ENCODE measurements at regions not wholly inside any gene's neighbourhood (a gene's known extent, or its start where the extent isn't known, plus 50 kb on each side); places are given as distances from the start of the nearest gene placed in this dataset.
A peak's percentile ranks its signal among the peaks of the same experiment; 100 is the strongest.
"Not testable (repeated sequence)": the region's sequence is repeated elsewhere in the genome, so short reads cannot be mapped to it uniquely, and the experiment has no call there.

- Histone ChIP-seq H3K27me3 (no peaks in the 10 kb centered on the region), H3K36me3 (no peaks in the 10 kb centered on the region), H3K4me3 (no peak overlapping the region), H3K9me3 (no peaks in the 10 kb centered on the region), H3K4me1 (no peaks in the 10 kb centered on the region), H3K27ac (replicated peaks in 1 of 4) (no peak overlapping the region)
- 38% methylated on average over 1 of the region's 1 CpG for WGBS
- intact Hi-C loops (cut with DNase I) = no loop called here
- TF ChIP-seq EP300 (IDR thresholded peaks at IDR 0.05) (no peak), POLR2AphosphoS5 (IDR thresholded peaks at IDR 0.05) (no peak), POLR2A (IDR thresholded peaks at IDR 0.05; ENCODE audit: low read depth) (no peak)
- TF ChIP-seq, protein P1, sequence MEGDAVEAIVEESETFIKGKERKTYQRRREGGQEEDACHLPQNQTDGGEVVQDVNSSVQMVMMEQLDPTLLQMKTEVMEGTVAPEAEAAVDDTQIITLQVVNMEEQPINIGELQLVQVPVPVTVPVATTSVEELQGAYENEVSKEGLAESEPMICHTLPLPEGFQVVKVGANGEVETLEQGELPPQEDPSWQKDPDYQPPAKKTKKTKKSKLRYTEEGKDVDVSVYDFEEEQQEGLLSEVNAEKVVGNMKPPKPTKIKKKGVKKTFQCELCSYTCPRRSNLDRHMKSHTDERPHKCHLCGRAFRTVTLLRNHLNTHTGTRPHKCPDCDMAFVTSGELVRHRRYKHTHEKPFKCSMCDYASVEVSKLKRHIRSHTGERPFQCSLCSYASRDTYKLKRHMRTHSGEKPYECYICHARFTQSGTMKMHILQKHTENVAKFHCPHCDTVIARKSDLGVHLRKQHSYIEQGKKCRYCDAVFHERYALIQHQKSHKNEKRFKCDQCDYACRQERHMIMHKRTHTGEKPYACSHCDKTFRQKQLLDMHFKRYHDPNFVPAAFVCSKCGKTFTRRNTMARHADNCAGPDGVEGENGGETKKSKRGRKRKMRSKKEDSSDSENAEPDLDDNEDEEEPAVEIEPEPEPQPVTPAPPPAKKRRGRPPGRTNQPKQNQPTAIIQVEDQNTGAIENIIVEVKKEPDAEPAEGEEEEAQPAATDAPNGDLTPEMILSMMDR (IDR thresholded peaks at IDR 0.05) = no peak
- no peak for DNase-seq (ENCODE audit: extremely low spot score)
Measured at GRCh38 chr17:70750983-70751382, 581.7 kb downstream of the KCNJ2 start.

- H3K36me3 ChIP-seq; H3K27ac ChIP-seq (replicated peaks in 1 of 4); intact Hi-C loops (cut with DNase I); DNase-seq (ENCODE audit: extremely low spot score); H3K4me3 ChIP-seq; H3K4me1 ChIP-seq; H3K9me3 ChIP-seq; H3K27me3 ChIP-seq: not testable (repeated sequence)
- 83% methylated on average over 5 of the region's 5 CpGs for WGBS
Measured at GRCh38 chr17:70752461-70752860, 583.1 kb downstream of the KCNJ2 start.

- H3K4me1 ChIP-seq = no peaks in the 10 kb centered on the region
- intact Hi-C loops (cut with DNase I) = no loop called here
- H3K36me3 ChIP-seq = no peaks in the 10 kb centered on the region
- no peak overlapping the region for H3K4me3 ChIP-seq
- 67% methylated on average over 1 of the region's 1 CpG for WGBS
- no peaks in the 10 kb centered on the region for H3K9me3 ChIP-seq
- no peaks in the 10 kb centered on the region for H3K27me3 ChIP-seq
- DNase-seq (ENCODE audit: extremely low spot score) = no peak
- TF ChIP-seq EP300 (IDR thresholded peaks at IDR 0.05) = no peak
- H3K27ac ChIP-seq (replicated peaks in 1 of 4) = no peak overlapping the region
Measured at GRCh38 chr17:70752966-70753467, 583.7 kb downstream of the KCNJ2 start.

- intact Hi-C loops (cut with DNase I) = loop anchor here (10.0 kb wide), 1 partner anchor 1362 kb away; the partner anchor contains the start of gene SOX9
- H3K4me3 ChIP-seq = no peak overlapping the region
- H3K27ac ChIP-seq (replicated peaks in 1 of 4) = no peak overlapping the region
- H3K9me3 ChIP-seq = no peaks in the 10 kb centered on the region
- TF ChIP-seq EP300 (IDR thresholded peaks at IDR 0.05) (no peak), POLR2AphosphoS5 (IDR thresholded peaks at IDR 0.05) (no peak)
- WGBS = 94% methylated on average over 3 of the region's 3 CpGs
- H3K27me3 ChIP-seq = no peaks in the 10 kb centered on the region
- H3K36me3 ChIP-seq = no peaks in the 10 kb centered on the region
- DNase-seq (ENCODE audit: extremely low spot score) = no peak
- no peaks in the 10 kb centered on the region for H3K4me1 ChIP-seq
Measured at GRCh38 chr17:70763018-70763417, 593.7 kb downstream of the KCNJ2 start.

- WGBS = 40% methylated on average over 2 of the region's 2 CpGs
- no peaks in the 10 kb centered on the region for H3K36me3 ChIP-seq
- H3K27me3 ChIP-seq = no peaks in the 10 kb centered on the region
- no peaks in the 10 kb centered on the region for H3K9me3 ChIP-seq
- no peak for TF ChIP-seq EP300 (IDR thresholded peaks at IDR 0.05)
- TF ChIP-seq, protein P1 (IDR thresholded peaks at IDR 0.05) = peak; percentile 41 to 63 (median 48)
- H3K27ac ChIP-seq (replicated peaks in 1 of 4) = no peak overlapping the region
- no peaks in the 10 kb centered on the region for H3K4me1 ChIP-seq
- H3K4me3 ChIP-seq = no peak overlapping the region
- intact Hi-C loops (cut with DNase I) = loop anchor here (5.0 to 10.0 kb wide), 2 partner anchors 1358 to 1775 kb away; partner anchors contain the start of gene SOX9
- no peak for DNase-seq (ENCODE audit: extremely low spot score)
Measured at GRCh38 chr17:70767102-70767701, 597.9 kb downstream of the KCNJ2 start.

DNA sequence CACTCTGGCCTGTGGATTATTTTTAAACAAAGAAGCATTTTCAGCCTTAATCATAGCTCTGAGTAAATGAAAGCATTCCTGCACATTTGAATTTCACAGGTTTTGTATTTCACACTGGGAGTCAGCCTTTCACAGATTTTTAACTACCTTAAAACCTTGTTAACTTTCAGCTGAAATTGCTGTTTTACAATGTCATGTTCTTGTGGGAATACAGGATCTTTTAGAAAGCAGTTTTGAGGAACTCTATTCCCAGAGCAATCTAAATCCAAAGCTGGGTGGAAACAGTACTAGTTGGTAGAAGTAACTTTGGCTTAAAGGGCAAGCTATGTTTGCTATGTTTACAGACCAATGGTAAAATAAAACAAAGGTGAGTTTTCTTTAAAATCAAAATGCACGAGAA is 600.6 kb downstream of the KCNJ2 start:
- WGBS = 88% methylated on average over 1 of the region's 1 CpG
- no peak for TF ChIP-seq POLR2AphosphoS5 (IDR thresholded peaks at IDR 0.05)
- TF ChIP-seq, protein P1 (IDR thresholded peaks at IDR 0.05) = no peak
- no peak for TF ChIP-seq POLR2A (IDR thresholded peaks at IDR 0.05; ENCODE audit: low read depth)
- no peaks in the 10 kb centered on the region for H3K9me3 ChIP-seq
- no peak overlapping the region for H3K27ac ChIP-seq (replicated peaks in 1 of 4)
- no peaks in the 10 kb centered on the region for H3K27me3 ChIP-seq
- H3K4me3 ChIP-seq = no peak overlapping the region
- intact Hi-C loops (cut with DNase I) = loop anchor here (5.0 to 10.0 kb wide), 2 partner anchors 1355 to 1772 kb away; partner anchors contain the start of gene SOX9
- DNase-seq (ENCODE audit: extremely low spot score) = no peak
- no peaks in the 10 kb centered on the region for H3K36me3 ChIP-seq
- no peaks in the 10 kb centered on the region for H3K4me1 ChIP-seq
